Left renal pelvis (tissue), 4 donors: ENCODE measurements at regions not wholly inside any gene's neighbourhood (a gene's known extent, or its start where the extent isn't known, plus 50 kb on each side); places are given as distances from the start of the nearest gene placed in this dataset.
"Not testable (repeated sequence)": the region's sequence is repeated elsewhere in the genome, so short reads cannot be mapped to it uniquely, and the experiment has no call there.

Source experiments
- DNase-seq, 4 donors: peaks; one replicate each; pipeline ENCODE4 v3.0.0-alpha.2; 2013; ENCODE audit warnings: low read depth in 4 of 4, low spot score in 3 of 4

DNA sequence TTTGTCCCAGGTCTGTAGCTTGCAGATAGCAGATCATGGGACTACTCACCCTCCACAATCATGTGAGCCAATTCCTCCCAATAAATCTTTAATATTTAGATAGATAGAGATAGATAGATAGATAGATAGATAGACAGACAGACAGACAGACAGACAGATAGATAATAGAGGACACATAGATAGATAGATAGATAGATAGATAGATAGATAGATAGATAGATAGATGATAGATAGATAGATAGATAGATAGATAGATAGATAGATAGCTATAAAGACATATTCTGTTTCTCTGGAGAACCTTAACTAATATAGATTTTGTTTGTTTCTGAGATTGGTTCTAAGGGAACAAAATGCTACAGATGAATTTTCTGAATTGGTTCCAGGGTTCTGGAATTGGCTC lies 82.3 kb upstream of the PRDX6 start:
- DNase-seq, result not testable (repeated sequence)

DNA sequence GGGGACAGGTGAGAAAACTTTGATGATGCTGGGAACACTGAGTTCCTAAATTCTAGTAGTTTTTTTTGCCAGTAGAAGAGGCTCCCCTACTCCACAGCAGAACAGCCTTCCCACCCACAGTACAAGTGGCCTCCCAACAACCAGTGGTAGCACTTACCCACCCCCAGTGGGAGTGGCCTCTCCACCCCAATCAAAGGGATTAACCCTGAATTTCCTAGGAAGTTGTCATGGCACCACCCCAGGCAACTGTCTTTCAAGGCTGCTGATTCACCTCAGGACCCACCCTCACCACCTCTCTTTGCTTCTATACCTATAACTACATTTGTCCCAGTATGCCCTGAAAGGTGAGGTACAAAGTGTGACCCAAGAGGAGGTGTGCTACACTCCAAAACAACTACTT lies 81.4 kb upstream of the PRDX6 start:
- no peak for DNase-seq

- no peak for DNase-seq
These were observed 76.6 kb upstream of the PRDX6 start for GRCh38 chr1:173400387-173400995.

- no peak for DNase-seq
These were observed 73.1 kb upstream of the PRDX6 start for GRCh38 chr1:173403996-173404395.

DNA sequence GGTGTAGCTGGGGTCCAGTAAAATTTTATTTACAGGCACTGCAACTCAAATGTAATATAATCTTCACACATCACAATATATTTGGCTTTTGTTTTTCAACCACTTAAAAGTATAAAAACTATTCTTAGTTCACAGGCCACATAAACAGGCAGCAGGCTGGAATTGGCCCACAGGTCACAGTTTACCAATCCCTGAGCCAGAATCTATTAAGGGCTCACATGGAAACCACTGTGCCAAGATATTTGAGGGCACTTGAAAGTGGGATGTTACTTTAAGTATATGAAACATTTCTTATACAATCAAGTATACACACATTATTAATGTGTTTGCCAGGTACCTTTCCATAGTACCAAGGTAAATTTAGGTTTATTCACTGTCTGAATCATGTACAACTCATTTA lies 71.9 kb upstream of the PRDX6 start:
- DNase-seq, result no peak

DNA sequence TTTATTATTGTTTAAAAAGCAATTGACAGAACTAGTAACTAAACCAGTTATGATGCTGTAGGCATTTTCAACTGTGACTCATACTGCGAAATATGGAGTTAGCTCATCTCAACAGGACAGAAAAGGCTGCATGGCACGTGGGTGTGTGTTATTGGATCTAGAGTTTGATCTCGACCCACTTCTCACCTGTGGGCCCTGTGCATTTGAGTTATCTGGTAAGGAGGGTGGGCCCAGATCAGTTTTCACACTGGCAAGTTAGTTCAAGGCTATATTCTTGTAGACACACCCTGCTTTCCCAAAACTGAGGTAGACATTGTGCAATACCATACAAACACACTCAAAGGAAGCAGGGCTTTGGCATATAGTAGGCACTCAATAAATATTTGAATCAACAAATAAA lies 71.3 kb upstream of the PRDX6 start:
- no peak for DNase-seq

GRCh38 chr1:173406783-173407230 lies 70.3 kb upstream of the PRDX6 start:
- DNase-seq, result no peak

DNA sequence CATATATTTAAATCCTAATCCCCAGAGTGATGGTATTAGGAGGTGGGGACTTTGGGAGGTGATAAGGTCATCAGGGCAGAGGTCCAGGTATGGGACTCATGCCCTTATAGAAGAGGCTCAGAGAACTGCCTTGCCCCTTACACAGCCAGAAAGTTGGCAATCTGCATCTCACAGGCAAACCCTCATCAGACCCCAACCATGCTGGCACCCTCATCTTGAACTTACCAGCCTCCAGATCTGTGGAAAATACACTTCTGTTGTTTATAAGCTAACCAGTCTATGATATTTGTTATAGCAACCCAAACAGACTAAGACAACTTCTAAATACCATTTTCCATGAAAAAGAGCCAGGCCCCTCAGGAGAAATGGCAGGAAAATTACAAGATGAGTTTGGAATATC lies 69.3 kb upstream of the PRDX6 start:
- DNase-seq, result no peak

DNA sequence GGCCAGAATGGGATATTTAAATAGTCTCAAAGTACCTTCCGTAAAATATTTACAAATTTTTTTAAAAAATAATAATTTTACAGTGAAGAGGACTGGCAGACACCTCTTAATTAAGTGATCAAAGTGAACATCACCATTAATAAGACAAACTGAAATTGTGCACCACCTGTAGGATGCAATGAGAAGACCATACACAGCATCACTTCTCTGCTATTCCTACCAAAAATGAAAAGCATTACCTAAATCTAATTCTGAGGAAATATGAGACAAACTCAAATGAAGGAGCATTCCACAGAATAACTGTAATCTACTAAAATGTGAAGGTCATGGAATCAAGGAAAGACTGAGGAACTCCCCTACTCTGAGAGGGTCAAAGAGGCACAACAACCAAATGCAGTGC lies 68.2 kb upstream of the PRDX6 start:
- DNase-seq, result no peak

DNA sequence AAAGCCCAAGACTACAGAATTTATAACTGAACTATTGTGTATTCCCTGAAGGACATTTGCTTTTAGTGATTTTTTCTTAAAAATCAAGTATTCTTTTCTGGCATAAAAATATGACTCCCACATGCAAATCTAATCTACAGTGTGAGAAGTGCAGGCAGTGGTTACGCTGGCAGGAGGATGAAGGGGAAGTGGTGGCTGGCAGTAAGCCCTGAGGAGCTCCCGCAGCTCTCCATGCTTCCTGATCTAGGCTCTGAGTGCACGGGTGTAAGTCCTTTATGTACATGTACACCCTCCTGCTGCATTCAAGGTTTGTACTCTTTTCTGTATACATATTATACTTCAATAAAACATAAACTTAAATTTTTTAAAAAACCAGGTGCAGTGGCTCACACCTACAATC lies 67.5 kb upstream of the PRDX6 start:
- no peak for DNase-seq

DNA sequence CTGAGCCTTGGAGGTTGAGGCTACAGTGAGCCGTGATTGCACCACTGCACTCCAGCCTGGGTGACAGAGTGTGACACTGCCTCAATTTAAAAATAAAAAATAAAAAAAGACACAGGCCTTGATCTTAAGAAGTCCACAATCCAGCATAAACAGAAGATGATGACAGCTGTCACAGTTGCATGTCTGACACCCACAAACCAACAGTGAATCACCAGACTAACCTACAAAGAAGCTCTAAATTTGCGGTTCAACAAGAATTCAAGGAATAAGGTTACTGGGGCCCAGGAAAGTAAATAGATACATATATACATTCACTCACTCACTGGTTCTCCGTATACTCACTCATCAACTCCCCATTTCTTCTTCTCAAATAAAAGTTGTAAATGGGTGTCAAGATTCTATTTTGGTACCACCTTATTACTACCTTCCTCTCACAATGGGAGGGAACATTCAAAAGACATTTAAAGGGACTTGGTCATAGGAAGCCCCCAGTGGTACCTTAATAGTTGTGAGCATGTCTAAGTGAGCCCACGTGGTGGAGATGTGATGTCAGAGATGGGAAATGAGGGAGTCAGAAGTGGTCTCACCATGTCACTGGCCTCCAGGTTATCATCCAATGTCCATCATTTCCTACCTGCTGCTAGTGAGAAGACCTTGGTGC lies 66.9 kb upstream of the PRDX6 start:
- DNase-seq, result no peak

DNA sequence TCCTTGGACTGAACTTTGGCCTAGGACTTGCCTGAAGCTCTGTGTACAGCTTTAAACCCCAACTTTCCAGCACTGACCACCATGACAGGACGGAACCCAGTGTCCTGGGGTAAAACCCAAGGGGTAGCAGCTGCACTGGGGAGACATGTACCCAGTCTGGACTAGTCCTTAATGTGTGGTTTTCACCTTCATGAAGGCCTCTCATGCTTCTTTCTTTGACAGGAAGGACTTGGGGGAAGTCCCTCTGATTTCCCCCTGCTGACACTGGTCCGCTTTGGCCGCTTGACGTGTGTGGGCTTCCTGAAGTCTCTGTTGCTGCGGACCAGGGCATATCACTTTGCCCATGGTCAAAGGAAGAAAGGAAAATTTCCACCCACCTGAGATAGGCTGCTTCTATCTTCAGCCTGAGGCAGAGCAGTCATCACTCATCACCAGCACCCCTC lies 66.3 kb upstream of the PRDX6 start:
- DNase-seq, result no peak

DNA sequence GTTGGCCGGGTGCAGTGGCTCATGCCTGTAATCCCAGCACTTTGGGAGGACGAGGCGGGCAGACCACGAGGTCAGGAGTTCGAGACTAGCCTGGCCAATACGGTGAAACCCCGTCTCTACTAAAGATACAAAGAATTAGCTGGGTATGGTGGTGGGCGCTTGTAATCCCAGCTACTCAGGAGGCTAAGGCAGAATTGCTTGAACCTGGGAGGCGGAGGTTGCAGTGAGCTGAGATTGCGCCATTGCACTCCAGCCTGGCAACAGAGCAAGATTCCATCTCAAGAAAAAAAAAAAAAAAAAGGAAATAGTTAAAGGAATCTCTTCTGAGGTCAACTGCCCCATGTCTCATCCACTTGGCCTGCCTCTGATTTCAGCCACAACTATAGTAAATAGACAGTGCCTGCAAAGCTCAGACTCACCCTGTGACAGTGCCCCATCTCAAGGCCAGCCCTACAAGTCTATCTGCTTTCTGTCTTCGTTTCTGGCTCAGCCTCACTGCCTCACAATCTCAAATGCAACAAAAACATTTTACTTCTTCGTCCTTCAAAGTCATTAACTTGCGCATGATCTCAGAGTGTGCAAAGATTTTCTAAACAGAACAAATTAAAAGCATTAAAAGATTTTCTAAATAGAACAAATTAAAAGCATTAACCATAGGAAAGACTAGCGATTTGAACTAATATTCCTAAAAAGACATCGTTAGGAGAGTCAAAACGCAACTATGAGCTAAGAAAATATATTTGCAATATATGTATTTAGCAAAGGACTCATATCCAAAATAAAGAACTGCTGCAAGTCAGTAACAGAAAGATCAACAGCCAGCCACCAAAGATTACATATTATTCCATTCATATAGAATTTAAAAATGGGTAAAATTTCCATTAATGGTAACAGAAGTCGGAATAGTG lies 65.0 kb upstream of the PRDX6 start:
- DNase-seq, result no peak

- DNase-seq, result no peak
These were observed 63.8 kb upstream of the PRDX6 start for GRCh38 chr1:173413271-173413707.

DNA sequence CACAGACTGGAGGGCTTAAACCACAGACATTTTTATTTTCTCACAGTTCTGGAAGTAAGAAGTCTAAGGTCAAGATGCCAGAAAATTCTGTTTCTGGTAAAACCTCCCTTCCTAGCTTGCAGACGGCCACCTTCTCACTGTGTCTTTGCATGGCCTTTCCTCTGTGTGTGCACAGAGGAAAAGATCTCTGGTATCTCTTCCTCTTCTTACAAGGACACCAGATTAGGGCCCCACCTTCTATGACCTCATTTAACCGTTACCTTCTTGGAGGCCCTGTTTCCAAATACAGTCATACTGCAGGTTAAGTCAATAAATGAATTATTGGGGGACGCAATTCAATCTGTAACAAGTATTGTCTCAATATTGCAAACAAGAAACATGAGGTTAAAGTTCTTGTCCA lies 63.0 kb upstream of the PRDX6 start:
- no peak for DNase-seq

DNA sequence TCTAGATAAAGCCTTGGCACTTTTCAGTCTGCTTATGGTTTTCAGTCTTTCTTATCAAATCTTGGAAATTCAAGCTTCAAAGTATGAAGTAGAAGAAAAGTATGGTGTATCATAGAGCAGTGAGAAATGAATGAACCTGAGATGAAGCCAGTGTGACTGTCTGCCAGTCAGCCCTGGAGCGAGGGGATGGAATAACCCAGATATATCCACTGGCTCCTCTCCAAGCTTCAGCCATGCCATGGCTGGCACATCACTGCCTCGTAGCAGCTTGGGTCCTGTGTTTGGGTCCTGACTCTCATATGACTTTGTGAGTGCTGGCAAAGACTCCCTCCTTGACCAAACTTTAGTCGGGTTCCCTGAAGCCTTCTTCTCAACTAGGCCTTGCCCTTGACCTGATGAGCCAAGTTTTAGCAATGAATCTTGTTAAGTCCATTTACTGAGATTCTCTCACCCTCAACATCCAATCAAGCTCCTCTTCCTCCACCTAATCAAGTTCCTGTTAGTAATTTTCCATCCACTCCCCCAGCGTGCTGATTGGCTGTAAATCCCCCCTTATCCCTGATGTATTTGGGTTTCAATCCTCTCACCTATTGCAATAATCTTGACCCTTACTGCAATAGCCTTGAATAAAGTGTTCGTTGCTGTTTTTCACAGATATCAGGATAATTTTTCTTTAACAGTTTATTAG lies 62.5 kb upstream of the PRDX6 start:
- DNase-seq, result no peak

DNA sequence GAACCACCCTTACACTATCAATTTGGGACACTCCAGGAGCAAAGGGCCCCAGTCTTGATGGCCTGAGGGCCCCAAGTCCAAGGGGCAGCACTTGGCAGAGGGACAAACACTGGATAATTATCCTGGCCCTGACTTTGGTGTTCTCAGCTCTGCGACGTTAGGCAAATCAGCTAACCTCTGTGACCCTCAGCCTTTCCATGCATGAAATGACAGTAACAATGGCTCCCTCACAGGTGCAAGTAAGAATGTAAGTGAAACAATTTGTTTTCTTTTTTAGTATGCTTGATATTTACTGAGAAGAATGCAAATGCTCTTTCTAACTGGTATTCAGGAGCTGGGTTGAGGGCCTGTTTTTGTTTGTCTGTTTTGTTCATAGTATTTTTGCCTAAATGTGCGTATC lies 61.6 kb upstream of the PRDX6 start:
- no peak for DNase-seq

DNA sequence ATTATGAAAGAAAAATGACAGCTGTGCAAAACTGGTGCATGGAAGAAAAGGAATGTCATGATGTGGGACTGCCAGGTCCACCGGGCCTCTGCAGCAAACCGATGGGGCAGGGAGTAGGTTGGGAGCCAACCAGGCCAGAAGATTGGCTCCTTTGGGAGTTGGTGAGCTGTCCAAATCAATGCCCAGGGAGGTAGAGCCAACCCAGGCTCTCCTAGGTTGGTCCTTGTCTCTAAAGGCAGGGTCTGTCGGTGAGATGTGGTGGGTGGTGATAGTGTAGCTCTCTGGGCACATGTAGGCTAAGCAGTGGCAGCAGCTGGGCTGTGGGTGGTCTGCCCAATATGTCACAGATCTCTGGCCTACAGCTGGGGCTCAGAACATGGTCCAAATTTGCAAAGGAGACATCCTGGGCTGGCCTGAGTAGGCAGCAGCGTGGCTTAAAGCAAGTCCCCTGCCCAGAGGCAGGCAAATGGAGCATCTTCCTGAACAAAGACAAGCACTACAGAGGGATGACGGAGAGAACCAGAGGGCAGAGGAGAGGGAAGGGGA lies 61.2 kb upstream of the PRDX6 start:
- DNase-seq, result no peak

- DNase-seq, result no peak
These were observed 59.6 kb upstream of the PRDX6 start for GRCh38 chr1:173417563-173417962.

DNA sequence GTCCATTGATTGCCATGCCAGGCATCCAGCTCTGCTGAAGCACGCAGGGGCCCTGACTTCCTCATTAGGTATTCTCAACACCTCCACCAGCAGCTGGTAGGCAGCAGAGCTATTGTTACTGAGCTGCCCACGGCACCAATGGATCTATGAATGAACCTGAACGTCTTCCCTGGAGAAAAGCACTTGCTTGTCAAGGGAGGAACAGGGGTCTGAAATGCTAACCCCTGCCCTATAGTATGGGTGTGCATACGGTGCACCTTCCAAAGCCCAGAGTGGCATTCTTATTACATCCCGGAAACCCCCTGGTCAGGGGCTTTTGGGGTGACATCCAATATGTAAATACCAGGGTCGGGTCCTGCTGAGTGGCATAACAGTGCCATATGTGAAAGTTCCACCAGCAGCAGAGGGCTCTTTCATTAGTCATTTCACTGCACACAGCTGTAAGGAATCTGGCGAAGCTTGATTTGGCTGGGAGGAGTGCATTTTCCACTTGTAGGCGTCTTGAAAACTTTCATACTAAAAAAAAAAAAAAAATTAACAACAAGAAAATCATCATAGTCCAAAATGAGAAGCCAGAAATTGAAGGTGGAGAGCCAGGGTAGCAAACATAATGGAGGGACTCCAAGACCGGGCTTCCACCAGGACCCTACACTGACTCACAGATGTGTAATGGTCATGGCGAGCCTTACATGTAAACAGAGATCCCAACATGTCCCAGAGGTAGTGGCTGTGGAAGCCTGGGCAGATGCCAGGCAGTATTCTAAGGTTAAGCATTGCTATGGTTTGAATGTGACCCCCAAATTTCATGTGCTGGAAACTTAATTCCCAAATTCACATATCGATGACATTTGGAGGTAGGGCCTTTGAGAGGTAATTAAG lies 58.8 kb upstream of the PRDX6 start:
- DNase-seq, result no peak
